WTC11 (cell line): ENCODE measurements at regions not wholly inside any gene's neighbourhood (a gene's known extent, or its start where the extent isn't known, plus 50 kb on each side); places are given as distances from the start of the nearest gene placed in this dataset.

ENCODE experiments used
- ATAC-seq: fragments of 200-7000 bp; cut with Tn5 transposase; 2 replicates; pipeline ENCODE4 v1.10.0; 2021; ENCODE audit warnings: mild to moderate bottlenecking, moderate library complexity
- CTCF ChIA-PET: fragments of 300-600 bp; sonication (Branson Sonifier 250); formaldehyde crosslinking; loops from one replicate; lab custom pipeline; 2021; ENCODE audit warnings: antibody characterized with exemption; lab: Charles Lee
- POLR2A ChIA-PET: fragments of 350-600 bp; sonication (Branson Sonifier 250); formaldehyde crosslinking; loops from one replicate; lab custom pipeline; 2021; ENCODE audit warnings: antibody characterized with exemption; lab: Charles Lee
- DNase-seq: peaks from one replicate; pipeline ENCODE4 v3.0.0; 2021; ENCODE audit warnings: low spot score
- H3K27ac Mint-ChIP-seq: 2 replicates; pipeline ENCODE4 v1.8.0; 2021; ENCODE audit warnings: mixed read lengths
- H3K27me3 Mint-ChIP-seq: 2 replicates; pipeline ENCODE4 v1.8.0; 2021; ENCODE audit warnings: low read depth, mild to moderate bottlenecking, moderate library complexity, mixed read lengths
- H3K36me3 Mint-ChIP-seq: 2 replicates; pipeline ENCODE4 v1.8.0; 2021; ENCODE audit warnings: mixed read lengths
- H3K4me1 Mint-ChIP-seq: 2 replicates; pipeline ENCODE4 v1.8.0; 2022; ENCODE audit warnings: mixed read lengths
- H3K4me3 Mint-ChIP-seq: 2 replicates; pipeline ENCODE4 v1.8.0; 2021; ENCODE audit warnings: mild to moderate bottlenecking, moderate library complexity, mixed read lengths
- H3K9me3 Mint-ChIP-seq: 2 replicates; pipeline ENCODE4 v1.8.0; 2021; ENCODE audit warnings: mixed read lengths
- AFF4 ChIP-seq: sonication (generic); formaldehyde crosslinking; IDR thresholded peaks from 2 replicates; pipeline ENCODE4 v1.8.1; 2023; ENCODE audit warnings: mild to moderate bottlenecking, missing genetic modification reagents, borderline replicate concordance
- ATF1 ChIP-seq: sonication (generic); formaldehyde crosslinking; IDR thresholded peaks from 2 replicates; pipeline ENCODE4 v1.8.1; 2023; ENCODE audit warnings: mild to moderate bottlenecking, moderate library complexity, missing genetic modification reagents
- ATF3 ChIP-seq: sonication (generic); formaldehyde crosslinking; conservative IDR thresholded peaks from 2 replicates; pipeline ENCODE4 v1.8.1; 2022; ENCODE audit warnings: mild to moderate bottlenecking, missing genetic modification reagents
- ATF6 ChIP-seq: sonication (generic); formaldehyde crosslinking; IDR thresholded peaks from 2 replicates; pipeline ENCODE4 v1.8.1; 2023; ENCODE audit warnings: mild to moderate bottlenecking, missing genetic modification reagents
- CDX4 ChIP-seq: fragments of 250-450 bp; sonication (Bioruptor Pico); IDR thresholded peaks from 2 replicates; pipeline ENCODE4 v1.9.0; 2021; ENCODE audit warnings: moderate library complexity, mild to moderate bottlenecking, inconsistent platforms, borderline replicate concordance
- CREM ChIP-seq: sonication (generic); formaldehyde crosslinking; IDR thresholded peaks from 2 replicates; pipeline ENCODE4 v1.8.1; 2022; ENCODE audit warnings: mild to moderate bottlenecking, missing genetic modification reagents, moderate library complexity
- E2F1 ChIP-seq: sonication (generic); formaldehyde crosslinking; IDR thresholded peaks from 2 replicates; pipeline ENCODE4 v1.8.0; 2022; ENCODE audit warnings: mild to moderate bottlenecking, missing genetic modification reagents
- ELF4 ChIP-seq: sonication (generic); formaldehyde crosslinking; IDR thresholded peaks from 2 replicates; pipeline ENCODE4 v1.8.1; 2022; ENCODE audit warnings: low read depth, mild to moderate bottlenecking, moderate library complexity, missing genetic modification reagents
- FOXP1 ChIP-seq: sonication (generic); formaldehyde crosslinking; IDR thresholded peaks from 2 replicates; pipeline ENCODE4 v1.8.0; 2022; ENCODE audit warnings: missing genetic modification reagents, mild to moderate bottlenecking, moderate library complexity, borderline replicate concordance
- GABPB1 ChIP-seq: sonication (generic); formaldehyde crosslinking; IDR thresholded peaks from 2 replicates; pipeline ENCODE4 v1.8.1; 2023; ENCODE audit warnings: mild to moderate bottlenecking, missing genetic modification reagents
- GTF2I ChIP-seq: fragments of 250-450 bp; sonication (Bioruptor Pico); conservative IDR thresholded peaks from 2 replicates; pipeline ENCODE4 v1.4.0; 2021; ENCODE audit warnings: mild to moderate bottlenecking
- IRF2 ChIP-seq: sonication (generic); formaldehyde crosslinking; IDR thresholded peaks from 2 replicates; pipeline ENCODE4 v1.8.0; 2022; ENCODE audit warnings: low read depth, missing genetic modification reagents, borderline replicate concordance
- JUN ChIP-seq: sonication (generic); formaldehyde crosslinking; IDR thresholded peaks from 2 replicates; pipeline ENCODE4 v1.8.0; 2023; ENCODE audit warnings: mild to moderate bottlenecking, missing genetic modification reagents
- NFATC4 ChIP-seq: fragments of 250-450 bp; sonication (Bioruptor Pico); IDR thresholded peaks from 2 replicates; pipeline ENCODE4 v1.9.0; 2021; ENCODE audit warnings: mild to moderate bottlenecking
- NFYB ChIP-seq: sonication (generic); formaldehyde crosslinking; conservative IDR thresholded peaks from 2 replicates; pipeline ENCODE4 v1.8.0; 2022; ENCODE audit warnings: low read depth, missing genetic modification reagents
- NR3C1 ChIP-seq: sonication (generic); formaldehyde crosslinking; conservative IDR thresholded peaks from 2 replicates; pipeline ENCODE4 v1.8.1; 2023; ENCODE audit warnings: low read depth, mild to moderate bottlenecking, missing genetic modification reagents
- PRRX2 ChIP-seq: fragments of 250-450 bp; sonication (Bioruptor Pico); IDR thresholded peaks from 2 replicates; pipeline ENCODE4 v1.8.0; 2021; ENCODE audit warnings: mild to moderate bottlenecking
- RORB ChIP-seq: fragments of 250-450 bp; sonication (Bioruptor Pico); IDR thresholded peaks from 2 replicates; pipeline ENCODE4 v1.9.0; 2021; ENCODE audit warnings: mild to moderate bottlenecking
- ZBTB43 ChIP-seq: sonication (generic); formaldehyde crosslinking; IDR thresholded peaks from 2 replicates; pipeline ENCODE4 v1.8.1; 2023; ENCODE audit warnings: mild to moderate bottlenecking, missing genetic modification reagents
- ZNF232 ChIP-seq: sonication (generic); formaldehyde crosslinking; IDR thresholded peaks from 2 replicates; pipeline ENCODE4 v1.8.0; 2022; ENCODE audit warnings: mild to moderate bottlenecking, missing genetic modification reagents

GRCh38 chr13:34467450-34468083 lies 474.5 kb upstream of the NBEA start:
- no peak for DNase-seq
- Mint-ChIP-seq H3K9me3 (peaks cover 4% of the 10 kb centered on the region; the same call in 1 of the 2 replicates), H3K27ac (no peak overlapping the region), H3K27me3 (no peaks in the 10 kb centered on the region), H3K4me1 (peaks cover 4% of the 10 kb centered on the region; the same call in 1 of the 2 replicates), H3K4me3 (no peak overlapping the region), H3K36me3 (no peaks in the 10 kb centered on the region)
- CTCF ChIA-PET = interaction anchor here (0.6 to 1.4 kb wide), 4 partner anchors 9 to 516 kb away, joined by 3 to 5 read pairs (median 4); no protein-coding TSS in a partner anchor
- POLR2A ChIA-PET = interaction anchor here (0.7 kb wide), 1 partner anchor 241 kb away, joined by 5 read pairs; no protein-coding TSS in a partner anchor
- no peak for TF ChIP-seq IRF2
- no peak for TF ChIP-seq GABPB1 (CRISPR knock-in tag)
- TF ChIP-seq ATF1 (CRISPR knock-in tag) = no peak
- no peak for TF ChIP-seq AFF4
- TF ChIP-seq ATF6 (CRISPR knock-in tag) = no peak
- no peak for TF ChIP-seq ZBTB43 (CRISPR knock-in tag)
- TF ChIP-seq FOXP1 (CRISPR knock-in tag) = no peak
- TF ChIP-seq GTF2I (CRISPR knock-in tag) = no peak
- TF ChIP-seq ELF4 (CRISPR knock-in tag) = no peak
- TF ChIP-seq ATF3 (CRISPR knock-in tag) = no peak
- no peak for TF ChIP-seq CDX4 (CRISPR knock-in tag)
- no peak for TF ChIP-seq ZNF232 (CRISPR knock-in tag)
- no peak for ATAC-seq

GRCh38 chr13:34469196-34469986 lies 472.7 kb upstream of the NBEA start:
- Mint-ChIP-seq H3K9me3 (peaks cover 4% of the 10 kb centered on the region; the same call in 1 of the 2 replicates), H3K27ac (no peak overlapping the region), H3K36me3 (no peaks in the 10 kb centered on the region), H3K27me3 (no peaks in the 10 kb centered on the region), H3K4me3 (no peak overlapping the region), H3K4me1 (peaks cover 4% of the 10 kb centered on the region; the same call in 1 of the 2 replicates)
- ChIA-PET POLR2A (no interaction called here), CTCF (no interaction called here)
- ATAC-seq = no peak
- no peak for DNase-seq
- TF ChIP-seq E2F1 (CRISPR knock-in tag) = no peak
- TF ChIP-seq NFYB = no peak
- TF ChIP-seq NFATC4 (CRISPR knock-in tag) = no peak
- no peak for TF ChIP-seq CREM (CRISPR knock-in tag)
- TF ChIP-seq RORB (CRISPR knock-in tag) = no peak
- TF ChIP-seq NR3C1 (CRISPR knock-in tag) = no peak
- no peak for TF ChIP-seq AFF4
- no peak for TF ChIP-seq JUN (CRISPR knock-in tag)
- TF ChIP-seq IRF2 = no peak
- no peak for TF ChIP-seq PRRX2 (CRISPR knock-in tag)
